BE2C (cell line): ENCODE measurements at regions not wholly inside any gene's neighbourhood (a gene's known extent, or its start where the extent isn't known, plus 50 kb on each side); places are given as distances from the start of the nearest gene placed in this dataset.

Source experiments
- DNase-seq: peaks from one replicate; pipeline ENCODE4 v3.0.0-alpha.2; 2020
- H3K27me3 ChIP-seq: fragments of 250-450 bp; sonication (Bioruptor Pico); 2 replicates; pipeline ENCODE4 v1.5.1; 2020; ENCODE audit warnings: mild to moderate bottlenecking
- H3K36me3 ChIP-seq: fragments of 250-450 bp; sonication (Bioruptor Pico); 2 replicates; pipeline ENCODE4 v1.5.1; 2020; ENCODE audit warnings: mild to moderate bottlenecking
- H3K4me1 ChIP-seq: fragments of 250-450 bp; sonication (Bioruptor Pico); 2 replicates; pipeline ENCODE4 v1.5.1; 2020
- H3K4me3 ChIP-seq: 2 replicates; pipeline ENCODE4 v1.5.1; 2011; ENCODE audit warnings: low read depth, low read length
- H3K9me3 ChIP-seq: fragments of 250-450 bp; sonication (Bioruptor Pico); 2 replicates; pipeline ENCODE4 v1.5.1; 2020
- TF ChIP-seq, protein P1 (sequence below): IDR thresholded peaks from 2 replicates; pipeline ENCODE4 v1.5.1; 2012; ENCODE audit warnings: mild to moderate bottlenecking, low read depth, low read length

DNA sequence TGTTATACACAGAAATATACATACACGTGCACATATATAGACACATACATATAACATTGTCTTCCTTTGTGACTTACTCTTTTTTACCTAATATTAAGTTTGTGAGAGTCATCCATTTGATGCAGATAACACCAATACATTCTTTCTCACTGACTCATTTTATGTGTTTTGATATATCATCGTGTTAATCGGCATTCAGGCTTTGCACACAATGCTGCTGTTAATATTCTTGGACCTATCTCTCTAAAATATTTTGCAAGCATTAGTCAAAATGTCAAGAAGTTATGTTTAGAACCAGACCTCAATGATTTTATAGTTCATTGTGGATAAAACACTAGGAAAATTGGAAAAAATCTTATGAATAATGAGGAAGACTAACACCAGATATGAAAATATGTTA, 441.1 kb downstream of the LRATD1 start:
- H3K27me3 ChIP-seq = no peaks in the 10 kb centered on the region
- TF ChIP-seq, protein P1, sequence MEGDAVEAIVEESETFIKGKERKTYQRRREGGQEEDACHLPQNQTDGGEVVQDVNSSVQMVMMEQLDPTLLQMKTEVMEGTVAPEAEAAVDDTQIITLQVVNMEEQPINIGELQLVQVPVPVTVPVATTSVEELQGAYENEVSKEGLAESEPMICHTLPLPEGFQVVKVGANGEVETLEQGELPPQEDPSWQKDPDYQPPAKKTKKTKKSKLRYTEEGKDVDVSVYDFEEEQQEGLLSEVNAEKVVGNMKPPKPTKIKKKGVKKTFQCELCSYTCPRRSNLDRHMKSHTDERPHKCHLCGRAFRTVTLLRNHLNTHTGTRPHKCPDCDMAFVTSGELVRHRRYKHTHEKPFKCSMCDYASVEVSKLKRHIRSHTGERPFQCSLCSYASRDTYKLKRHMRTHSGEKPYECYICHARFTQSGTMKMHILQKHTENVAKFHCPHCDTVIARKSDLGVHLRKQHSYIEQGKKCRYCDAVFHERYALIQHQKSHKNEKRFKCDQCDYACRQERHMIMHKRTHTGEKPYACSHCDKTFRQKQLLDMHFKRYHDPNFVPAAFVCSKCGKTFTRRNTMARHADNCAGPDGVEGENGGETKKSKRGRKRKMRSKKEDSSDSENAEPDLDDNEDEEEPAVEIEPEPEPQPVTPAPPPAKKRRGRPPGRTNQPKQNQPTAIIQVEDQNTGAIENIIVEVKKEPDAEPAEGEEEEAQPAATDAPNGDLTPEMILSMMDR = no peak
- no peaks in the 10 kb centered on the region for H3K4me1 ChIP-seq
- H3K36me3 ChIP-seq = no peaks in the 10 kb centered on the region
- H3K4me3 ChIP-seq = no peak overlapping the region
- H3K9me3 ChIP-seq = no peaks in the 10 kb centered on the region
- no peak for DNase-seq

DNA sequence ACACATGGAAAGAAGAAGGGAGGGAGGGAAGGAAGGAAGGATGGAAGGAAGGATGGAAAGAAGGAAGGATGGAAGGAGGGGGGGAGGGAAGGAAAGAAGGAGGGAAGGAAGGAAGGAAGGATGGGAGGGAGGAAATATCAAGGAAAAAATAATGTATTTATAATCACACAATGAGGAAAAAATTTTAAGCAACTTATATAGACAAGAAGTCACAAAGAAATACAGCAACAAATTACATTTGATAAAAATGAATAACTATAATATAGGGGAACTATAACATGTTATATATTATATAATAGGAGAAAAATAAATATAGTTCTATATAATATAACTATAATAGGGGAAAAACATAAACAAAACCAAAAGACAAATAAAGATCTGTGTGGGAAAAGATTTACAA, 441.8 kb downstream of the LRATD1 start:
- Histone ChIP-seq H3K9me3 (no peaks in the 10 kb centered on the region), H3K36me3 (no peaks in the 10 kb centered on the region), H3K4me1 (no peaks in the 10 kb centered on the region), H3K4me3 (no peak overlapping the region), H3K27me3 (no peaks in the 10 kb centered on the region)
- TF ChIP-seq, protein P1 = no peak
- no peak for DNase-seq

DNA sequence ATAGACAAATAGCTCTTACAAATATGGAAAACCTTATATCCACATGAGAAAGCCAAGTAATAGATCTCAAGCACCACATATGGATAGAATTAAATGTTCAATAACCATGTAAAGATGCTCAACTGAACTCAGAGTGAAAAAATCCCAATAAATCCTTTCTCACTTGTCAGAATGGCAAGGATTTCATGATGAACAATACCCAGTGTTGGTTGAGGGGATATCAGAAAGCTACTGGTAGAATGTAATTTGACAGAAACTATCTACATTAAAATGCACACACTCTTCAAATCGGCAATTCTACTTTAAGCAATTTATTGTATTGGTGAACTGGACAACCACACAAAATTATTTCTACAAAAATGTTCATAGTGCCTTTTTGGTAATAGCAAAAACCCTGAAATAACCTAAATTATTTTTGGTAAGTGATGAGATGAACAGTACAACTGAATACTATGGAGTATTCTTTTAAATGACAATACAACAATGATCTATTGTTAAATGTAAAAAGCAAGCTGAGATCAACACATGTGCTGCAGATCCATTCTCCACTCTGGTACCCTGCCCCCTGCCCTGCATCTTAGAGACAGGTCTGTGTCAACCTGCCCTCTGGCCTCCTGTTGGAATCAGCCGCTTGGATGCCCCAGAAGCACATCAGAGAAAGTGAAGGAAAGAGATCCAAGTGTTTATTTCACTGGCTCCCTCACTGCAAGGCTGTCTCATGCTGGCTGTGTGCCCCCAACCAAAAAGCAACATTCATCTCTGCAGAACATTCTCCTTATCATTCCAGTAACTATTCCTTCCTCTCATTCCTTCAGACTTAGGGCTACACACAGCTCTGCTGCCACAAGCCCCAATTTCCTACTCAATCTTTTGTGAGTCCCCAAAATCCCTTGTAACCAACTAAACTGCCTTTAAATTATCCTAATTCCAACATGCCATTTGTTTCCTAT, 442.5 kb downstream of the LRATD1 start:
- no peaks in the 10 kb centered on the region for H3K27me3 ChIP-seq
- H3K4me1 ChIP-seq = no peaks in the 10 kb centered on the region
- no peaks in the 10 kb centered on the region for H3K36me3 ChIP-seq
- TF ChIP-seq, protein P1 = no peak
- H3K9me3 ChIP-seq = no peaks in the 10 kb centered on the region
- H3K4me3 ChIP-seq = no peak overlapping the region
- DNase-seq = no peak

DNA sequence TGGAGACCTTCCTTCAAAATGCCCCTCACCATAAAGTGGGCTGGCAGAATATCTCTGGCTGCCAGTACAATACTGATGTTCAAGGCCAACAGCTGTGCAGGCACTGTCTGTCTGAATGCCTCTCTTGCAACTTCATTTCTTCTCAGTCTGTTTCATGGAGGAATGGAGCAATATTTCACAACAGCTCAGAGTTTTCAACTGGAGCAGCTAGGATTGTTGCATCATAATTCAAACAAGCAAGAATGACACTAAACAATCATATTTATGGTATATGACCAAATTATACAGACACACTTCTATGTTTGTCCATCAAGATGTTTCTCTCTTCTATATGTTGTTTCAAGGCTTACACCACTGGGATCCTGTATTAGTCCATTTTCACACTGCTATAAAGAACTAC, 444.2 kb downstream of the LRATD1 start:
- no peak for DNase-seq
- no peaks in the 10 kb centered on the region for H3K4me1 ChIP-seq

DNA sequence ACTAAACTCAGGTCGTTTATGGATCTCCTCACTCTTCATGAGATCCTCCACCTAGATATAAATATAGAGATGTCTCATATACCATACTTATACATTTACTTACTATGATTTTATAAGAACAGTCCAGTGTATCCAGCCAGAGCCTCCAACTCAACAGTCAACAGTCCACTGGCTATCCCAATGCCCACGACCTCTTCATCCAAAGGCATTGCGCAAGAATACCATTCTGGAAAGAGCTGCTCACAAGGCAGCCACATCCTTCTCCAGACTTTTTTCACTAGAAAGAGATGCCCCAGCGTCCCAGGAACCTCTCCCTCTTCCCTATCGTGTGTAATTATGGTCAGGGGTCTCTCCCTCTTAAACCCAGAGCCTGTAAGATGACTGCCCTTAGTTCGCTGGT, 448.8 kb downstream of the LRATD1 start:
- Histone ChIP-seq H3K36me3 (no peaks in the 10 kb centered on the region), H3K4me1 (no peaks in the 10 kb centered on the region), H3K4me3 (no peak overlapping the region), H3K27me3 (no peaks in the 10 kb centered on the region), H3K9me3 (no peaks in the 10 kb centered on the region)
- TF ChIP-seq, protein P1 = no peak
- DNase-seq = no peak

More for the DNA sequence above, 444.2 kb downstream of the LRATD1 start:
- no peaks in the 10 kb centered on the region for H3K9me3 ChIP-seq
- TF ChIP-seq, protein P1 = no peak
- no peak overlapping the region for H3K4me3 ChIP-seq
- no peaks in the 10 kb centered on the region for H3K36me3 ChIP-seq
- no peaks in the 10 kb centered on the region for H3K27me3 ChIP-seq
